ENCODE measurements at regions not wholly inside any gene's neighbourhood (a gene's known extent, or its start where the extent isn't known, plus 50 kb on each side); places are given as distances from the start of the nearest gene placed in this dataset.
A peak's percentile ranks its signal among the peaks of the same experiment; 100 is the strongest.

DNA sequence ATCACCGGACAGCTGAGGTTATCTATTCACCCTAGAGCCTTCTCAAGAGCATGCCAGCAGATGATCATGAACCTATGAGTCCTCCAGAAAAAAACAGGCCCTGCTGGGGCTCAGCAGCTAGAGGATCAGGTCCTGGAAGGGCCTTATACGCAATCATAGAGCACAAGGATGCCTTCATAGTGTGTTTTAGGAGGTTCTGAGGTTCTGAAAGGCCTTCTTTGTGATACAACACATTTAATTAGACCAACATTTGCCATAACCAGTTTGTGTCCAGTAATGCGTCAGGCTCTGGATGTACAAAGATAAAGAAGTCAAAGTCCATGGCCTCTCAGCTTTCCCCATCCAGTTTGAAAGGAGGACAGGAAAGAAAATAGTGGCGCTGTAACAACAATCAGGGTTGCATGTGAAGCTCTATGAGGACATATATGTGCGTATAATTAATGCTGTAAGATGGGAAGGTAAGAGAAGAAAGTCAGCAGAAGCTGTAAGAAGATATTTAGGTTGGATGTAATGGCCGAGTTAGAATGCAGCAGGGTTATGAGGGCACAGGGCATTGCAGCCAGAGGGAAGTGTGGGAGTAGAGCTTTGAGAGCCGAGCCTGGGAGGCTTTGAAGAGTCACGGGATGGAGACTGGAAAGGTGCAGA lies 302.6 kb upstream of the TBL1XR1 start:
- H3K4me1 Mint-ChIP-seq = peaks cover 26% of the 10 kb centered on the region
- peak overlapping the region in 1 of 3 experiments; percentile 4 for H3K27ac Mint-ChIP-seq
- TF ChIP-seq, protein P1, sequence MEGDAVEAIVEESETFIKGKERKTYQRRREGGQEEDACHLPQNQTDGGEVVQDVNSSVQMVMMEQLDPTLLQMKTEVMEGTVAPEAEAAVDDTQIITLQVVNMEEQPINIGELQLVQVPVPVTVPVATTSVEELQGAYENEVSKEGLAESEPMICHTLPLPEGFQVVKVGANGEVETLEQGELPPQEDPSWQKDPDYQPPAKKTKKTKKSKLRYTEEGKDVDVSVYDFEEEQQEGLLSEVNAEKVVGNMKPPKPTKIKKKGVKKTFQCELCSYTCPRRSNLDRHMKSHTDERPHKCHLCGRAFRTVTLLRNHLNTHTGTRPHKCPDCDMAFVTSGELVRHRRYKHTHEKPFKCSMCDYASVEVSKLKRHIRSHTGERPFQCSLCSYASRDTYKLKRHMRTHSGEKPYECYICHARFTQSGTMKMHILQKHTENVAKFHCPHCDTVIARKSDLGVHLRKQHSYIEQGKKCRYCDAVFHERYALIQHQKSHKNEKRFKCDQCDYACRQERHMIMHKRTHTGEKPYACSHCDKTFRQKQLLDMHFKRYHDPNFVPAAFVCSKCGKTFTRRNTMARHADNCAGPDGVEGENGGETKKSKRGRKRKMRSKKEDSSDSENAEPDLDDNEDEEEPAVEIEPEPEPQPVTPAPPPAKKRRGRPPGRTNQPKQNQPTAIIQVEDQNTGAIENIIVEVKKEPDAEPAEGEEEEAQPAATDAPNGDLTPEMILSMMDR (IDR thresholded peaks at IDR 0.05; ENCODE audit: unreplicated experiment in 3 of 3) = no peak
- H3K4me3 Mint-ChIP-seq = no peak overlapping the region
- no peaks in the 10 kb centered on the region for H3K36me3 Mint-ChIP-seq (ENCODE audit: low read depth)
- H3K27me3 Mint-ChIP-seq (ENCODE audit: low read depth) = no peaks in the 10 kb centered on the region
- peaks cover 3% of the 10 kb centered on the region for H3K9me3 Mint-ChIP-seq

DNA sequence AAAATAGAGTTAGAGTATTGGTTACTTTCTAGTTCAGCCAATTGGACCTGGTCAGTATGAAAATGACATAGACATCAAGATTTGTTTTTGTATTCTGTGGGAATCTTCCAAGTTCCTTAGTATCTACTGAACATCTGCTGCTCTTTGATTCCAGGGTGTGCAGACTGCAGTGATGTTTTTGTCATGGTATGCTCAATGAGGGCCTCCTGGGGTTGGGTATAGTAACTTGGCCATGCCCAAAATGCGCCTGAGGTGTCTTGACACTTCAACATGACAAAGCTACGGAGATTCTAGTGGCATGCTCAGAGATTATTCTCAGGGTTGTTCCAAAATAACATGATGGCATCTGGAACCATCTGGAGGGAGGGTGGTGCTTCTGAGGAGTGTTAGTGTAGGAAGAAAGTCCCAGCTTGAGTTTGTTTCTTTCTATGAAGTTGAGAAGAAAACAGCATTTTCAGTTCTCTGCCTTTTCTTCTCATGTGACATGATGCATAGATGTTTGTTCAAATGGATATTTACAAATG lies 313.5 kb upstream of the TBL1XR1 start:
- H3K27me3 Mint-ChIP-seq (ENCODE audit: low read depth) = no peaks in the 10 kb centered on the region
- no peak overlapping the region for H3K4me3 Mint-ChIP-seq
- H3K27ac Mint-ChIP-seq = peak overlapping the region in 2 of 3 experiments; percentile 17 to 41
- TF ChIP-seq, protein P1 (IDR thresholded peaks at IDR 0.05; ENCODE audit: unreplicated experiment in 3 of 3) = no peak
- H3K36me3 Mint-ChIP-seq (ENCODE audit: low read depth) = no peaks in the 10 kb centered on the region
- H3K4me1 Mint-ChIP-seq = peaks cover 14% of the 10 kb centered on the region
- H3K9me3 Mint-ChIP-seq = peaks cover 4% of the 10 kb centered on the region

DNA sequence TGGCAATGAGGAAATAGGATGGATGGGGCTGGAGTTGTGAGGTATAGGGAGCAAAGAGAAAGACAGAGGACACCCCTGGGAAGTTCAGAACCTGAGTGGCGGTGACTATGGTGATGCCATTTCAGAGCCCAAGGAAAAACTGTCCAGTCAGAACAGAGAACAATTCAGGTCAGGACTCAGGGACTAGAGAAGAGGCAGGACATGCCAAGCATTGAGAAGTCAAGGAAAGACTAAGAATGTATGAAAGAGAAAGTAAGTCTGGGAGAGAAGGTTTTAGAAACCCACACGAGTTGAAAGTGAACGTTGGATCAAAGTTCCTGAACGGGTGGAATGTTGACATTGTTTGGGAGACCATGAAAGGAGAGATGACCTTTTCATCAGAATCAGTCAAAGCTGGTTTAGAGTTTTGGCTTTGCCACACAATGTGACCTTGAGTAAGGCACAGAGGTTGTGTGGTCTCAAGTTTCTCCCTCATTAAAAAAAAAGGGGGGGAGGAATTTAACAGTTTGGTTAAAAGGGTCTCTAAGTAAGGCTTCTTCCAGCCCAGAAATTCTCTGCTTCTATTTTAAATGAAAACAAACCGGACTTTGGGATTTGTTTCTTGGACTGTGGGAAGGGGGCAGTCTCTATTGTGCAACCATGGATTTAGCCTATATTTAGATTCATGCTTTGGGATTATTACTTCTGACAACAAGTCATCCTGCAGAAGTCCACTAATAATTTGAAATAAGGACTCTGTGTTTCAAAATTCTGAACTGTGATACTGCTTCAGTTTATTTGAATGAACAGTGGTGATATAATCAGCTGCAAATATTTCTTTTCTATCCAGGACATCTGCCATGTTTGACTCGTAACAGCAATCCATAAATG lies 315.9 kb upstream of the TBL1XR1 start:
- peak overlapping the region in 1 of 3 experiments; percentile 51 for H3K27ac Mint-ChIP-seq
- TF ChIP-seq, protein P1 (IDR thresholded peaks at IDR 0.05; ENCODE audit: unreplicated experiment in 3 of 3) = no peak
- H3K9me3 Mint-ChIP-seq = no peaks in the 10 kb centered on the region
- peaks cover 18% of the 10 kb centered on the region for H3K4me1 Mint-ChIP-seq
- H3K27me3 Mint-ChIP-seq (ENCODE audit: low read depth) = no peaks in the 10 kb centered on the region
- H3K36me3 Mint-ChIP-seq (ENCODE audit: low read depth) = no peaks in the 10 kb centered on the region
- H3K4me3 Mint-ChIP-seq = peak overlapping the region in 1 of 3 experiments; percentile 21

DNA sequence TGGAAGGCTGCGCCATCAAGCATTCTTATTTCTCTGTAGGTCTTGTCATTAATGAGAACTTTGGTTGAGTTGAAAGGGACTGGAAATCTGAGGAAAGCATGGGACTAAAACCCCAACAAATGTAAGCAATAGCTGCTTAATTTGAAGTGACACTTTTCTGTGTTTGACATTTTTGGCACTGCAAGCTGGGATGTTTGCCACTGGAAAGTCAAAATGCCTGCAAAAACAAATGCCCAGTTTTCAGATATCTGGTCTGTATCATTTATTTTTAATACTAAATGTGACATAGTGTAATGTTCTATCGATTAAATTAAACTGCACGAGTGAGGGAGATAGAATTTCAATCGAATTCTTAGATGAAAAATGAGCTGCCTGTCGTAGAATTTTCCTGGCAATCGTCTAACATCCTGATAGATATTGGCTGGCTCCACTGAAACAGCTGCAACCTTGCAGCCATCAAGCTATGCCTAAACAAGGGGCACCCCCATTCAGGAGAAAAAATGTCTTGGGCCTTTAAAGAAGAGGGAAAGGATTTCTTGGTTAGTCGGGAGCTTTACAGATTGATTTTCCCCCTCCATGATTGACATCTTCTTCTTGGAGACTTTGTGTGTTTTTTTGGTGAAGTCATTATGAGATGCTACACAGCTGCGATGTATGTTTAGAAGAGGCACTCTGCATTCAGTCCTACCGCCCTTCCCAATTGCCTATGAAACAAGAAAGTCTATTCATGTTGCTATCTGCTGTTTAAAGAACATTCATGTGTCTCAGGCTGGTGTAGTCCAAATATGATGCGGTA lies 316.7 kb upstream of the TBL1XR1 start:
- H3K4me3 Mint-ChIP-seq = no peak overlapping the region
- peaks cover 21% of the 10 kb centered on the region for H3K4me1 Mint-ChIP-seq
- TF ChIP-seq, protein P1 (IDR thresholded peaks at IDR 0.05; ENCODE audit: unreplicated experiment in 3 of 3) = no peak
- H3K36me3 Mint-ChIP-seq (ENCODE audit: low read depth) = no peaks in the 10 kb centered on the region
- no peak overlapping the region for H3K27ac Mint-ChIP-seq
- no peaks in the 10 kb centered on the region for H3K9me3 Mint-ChIP-seq
- H3K27me3 Mint-ChIP-seq (ENCODE audit: low read depth) = no peaks in the 10 kb centered on the region

DNA sequence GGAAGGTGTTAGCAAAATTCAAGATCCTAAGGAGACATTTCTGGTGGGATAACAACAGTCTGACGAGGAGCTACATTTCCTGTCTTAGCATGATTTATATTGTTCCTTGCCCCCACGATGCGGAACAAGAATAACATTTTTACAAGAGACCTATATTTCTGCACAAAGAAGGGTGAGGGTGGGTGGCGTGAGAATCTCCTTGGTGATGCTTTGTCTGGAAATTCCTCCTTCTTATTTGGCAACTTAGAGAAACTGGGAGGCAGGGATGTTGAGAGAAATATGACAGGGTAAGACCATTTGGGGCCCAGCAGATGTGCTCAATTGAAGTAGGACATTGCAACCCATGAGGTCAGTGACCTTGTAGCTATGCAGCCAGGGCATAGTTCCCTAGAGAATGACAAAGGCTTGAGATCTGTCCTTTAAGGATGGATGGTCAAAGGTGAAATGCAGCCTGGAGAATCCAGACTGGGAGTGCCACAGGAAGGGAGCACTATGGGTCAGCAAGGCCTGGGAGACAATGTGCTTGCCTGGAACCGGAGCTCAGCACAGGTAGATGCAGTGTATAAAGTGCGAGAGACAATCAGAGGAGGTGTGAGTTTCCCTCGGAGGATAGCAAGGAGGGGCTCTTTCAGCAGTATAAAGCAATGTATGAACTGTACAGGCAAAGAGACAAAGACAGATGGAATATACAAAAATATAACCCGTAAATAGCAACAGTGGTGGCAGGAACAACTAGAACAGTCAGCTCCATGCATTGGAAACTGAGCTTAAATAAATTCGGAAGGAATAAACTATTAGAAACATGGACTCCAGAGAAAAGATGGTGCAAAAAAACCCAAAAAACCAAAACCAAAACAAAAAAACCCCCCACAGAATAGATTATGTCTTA lies 317.6 kb upstream of the TBL1XR1 start:
- Mint-ChIP-seq H3K27me3 (ENCODE audit: low read depth) (no peaks in the 10 kb centered on the region), H3K4me3 (no peak overlapping the region), H3K4me1 (peaks cover 19% of the 10 kb centered on the region), H3K9me3 (peaks cover 2% of the 10 kb centered on the region), H3K27ac (no peak overlapping the region), H3K36me3 (ENCODE audit: low read depth) (no peaks in the 10 kb centered on the region)
- TF ChIP-seq, protein P1 (IDR thresholded peaks at IDR 0.05; ENCODE audit: unreplicated experiment in 3 of 3) = no peak

All from nephron (organoid).